Activated CD4-positive, alpha-beta T cell treated with anti-CD3 and anti-CD28 coated beads for 36 hours (primary cell): ENCODE measurements at regions not wholly inside any gene's neighbourhood (a gene's known extent, or its start where the extent isn't known, plus 50 kb on each side); places are given as distances from the start of the nearest gene placed in this dataset.
"Not testable (repeated sequence)": the region's sequence is repeated elsewhere in the genome, so short reads cannot be mapped to it uniquely, and the experiment has no call there.

Source experiments
- ATAC-seq: fragments of 200-7000 bp; cut with Tn5 transposase; one replicate; pipeline ENCODE4 v1.10.0; 2021; ENCODE audit warnings: mild to moderate bottlenecking, moderate library complexity
- CTCF ChIA-PET: fragments of 350-600 bp; sonication (Branson Sonifier 250); formaldehyde crosslinking; loops from one replicate; lab custom pipeline; 2021; ENCODE audit warnings: antibody characterized with exemption; lab: Charles Lee
- POLR2A ChIA-PET: fragments of 350-600 bp; sonication (Branson Sonifier 250); formaldehyde crosslinking; loops from one replicate; lab custom pipeline; 2021; ENCODE audit warnings: antibody characterized with exemption, inconsistent platforms; lab: Charles Lee
- DNase-seq: peaks from one replicate; pipeline ENCODE4 v3.0.0-alpha.2; 2020
- H3K27ac Mint-ChIP-seq: one replicate; pipeline ENCODE4 v1.8.0; 2021; ENCODE audit warnings: mixed read lengths
- H3K27me3 Mint-ChIP-seq: one replicate; pipeline ENCODE4 v1.8.0; 2021; ENCODE audit warnings: mixed read lengths
- H3K36me3 Mint-ChIP-seq: one replicate; pipeline ENCODE4 v1.8.0; 2021; ENCODE audit warnings: low read depth, mixed read lengths
- H3K4me1 Mint-ChIP-seq: one replicate; pipeline ENCODE4 v1.8.0; 2021; ENCODE audit warnings: mixed read lengths
- H3K4me3 Mint-ChIP-seq: one replicate; pipeline ENCODE4 v1.8.0; 2021; ENCODE audit warnings: mild to moderate bottlenecking, moderate library complexity, mixed read lengths
- H3K9me3 Mint-ChIP-seq: one replicate; pipeline ENCODE4 v1.8.0; 2021; ENCODE audit warnings: low read depth, mixed read lengths
- intact Hi-C, 2 experiments: fragments of 100-400 bp; cut with DNase I in 1 of 2; cut with micrococcal nuclease in 1 of 2; formaldehyde crosslinking; loops; one replicate each; pipeline versions ENCODE4 v1.14.2 to v1.15.1; 2022 to 2024; cut with DNase I, micrococcal nuclease

GRCh38 chr6:43932259-43933147 is 162.5 kb downstream of the VEGFA start:
- Mint-ChIP-seq H3K4me3 (no peak overlapping the region), H3K4me1 (peaks cover 4% of the 10 kb centered on the region), H3K36me3 (no peaks in the 10 kb centered on the region), H3K27me3 (no peaks in the 10 kb centered on the region), H3K27ac (no peak overlapping the region), H3K9me3 (no peaks in the 10 kb centered on the region)
- ATAC-seq (no peak), DNase-seq (no peak)
- CTCF ChIA-PET = no interaction called here
- intact Hi-C loops = no loop called here
- POLR2A ChIA-PET = no interaction called here

- Mint-ChIP-seq H3K27me3 (no peaks in the 10 kb centered on the region), H3K27ac (no peak overlapping the region), H3K4me3 (no peak overlapping the region), H3K9me3 (no peaks in the 10 kb centered on the region), H3K4me1 (peaks cover 15% of the 10 kb centered on the region), H3K36me3 (no peaks in the 10 kb centered on the region)
- DNase-seq (no peak), ATAC-seq (no peak)
- intact Hi-C loops = no loop called here
- CTCF ChIA-PET = interaction anchor here (0.7 kb wide), 2 partner anchors 161 to 231 kb away, joined by 3 read pairs; partner anchors contain the start of gene VEGFA
- POLR2A ChIA-PET = no interaction called here
Observed at GRCh38 chr6:43931201-43931600, 161.2 kb downstream of the VEGFA start.

GRCh38 chr6:43930440-43931154 is 160.6 kb downstream of the VEGFA start:
- no peak for DNase-seq
- Mint-ChIP-seq H3K36me3 (no peaks in the 10 kb centered on the region), H3K9me3 (no peaks in the 10 kb centered on the region), H3K27me3 (no peaks in the 10 kb centered on the region), H3K4me3 (no peak overlapping the region), H3K27ac (no peak overlapping the region), H3K4me1 (peaks cover 16% of the 10 kb centered on the region)
- ChIA-PET POLR2A (no interaction called here), CTCF (interaction anchor here (0.6 to 0.7 kb wide), 3 partner anchors 160 to 1176 kb away, joined by 3 read pairs; partner anchors contain the start of gene VEGFA)
- ATAC-seq = no peak
- intact Hi-C loops = no loop called here

GRCh38 chr6:43929511-43929910 is 159.5 kb downstream of the VEGFA start:
- Mint-ChIP-seq H3K27me3 (no peaks in the 10 kb centered on the region), H3K4me3 (no peak overlapping the region), H3K36me3 (no peaks in the 10 kb centered on the region), H3K9me3 (no peaks in the 10 kb centered on the region), H3K4me1 (peaks cover 22% of the 10 kb centered on the region), H3K27ac (no peak overlapping the region)
- CTCF ChIA-PET = interaction anchor here (0.6 kb wide), 1 partner anchor 366 kb away, joined by 3 read pairs; no protein-coding TSS in a partner anchor
- DNase-seq (no peak), ATAC-seq (no peak)
- POLR2A ChIA-PET = no interaction called here
- intact Hi-C loops = no loop called here

- intact Hi-C loops = no loop called here
- Mint-ChIP-seq H3K27me3 (no peaks in the 10 kb centered on the region), H3K4me3 (no peak overlapping the region), H3K27ac (peak overlapping the region; percentile 9), H3K4me1 (peaks cover 38% of the 10 kb centered on the region), H3K36me3 (no peaks in the 10 kb centered on the region), H3K9me3 (no peaks in the 10 kb centered on the region)
- DNase-seq = no peak
- CTCF ChIA-PET = interaction anchor here (0.5 kb wide), 1 partner anchor 132 kb away, joined by 4 read pairs; no protein-coding TSS in a partner anchor
- POLR2A ChIA-PET = no interaction called here
- ATAC-seq = no peak
Observed at GRCh38 chr6:43927532-43928210, 157.7 kb downstream of the VEGFA start.

- CTCF ChIA-PET = interaction anchor here (0.6 kb wide), 1 partner anchor 152 kb away, joined by 3 read pairs; no protein-coding TSS in a partner anchor
- peaks cover 38% of the 10 kb centered on the region for H3K4me1 Mint-ChIP-seq
- intact Hi-C loops = no loop called here
- POLR2A ChIA-PET = interaction anchor here (0.7 kb wide), 1 partner anchor 701 kb away, joined by 5 read pairs; no protein-coding TSS in a partner anchor
- peak overlapping the region; percentile 72 for H3K27ac Mint-ChIP-seq
- H3K36me3 Mint-ChIP-seq = no peaks in the 10 kb centered on the region
- H3K4me3 Mint-ChIP-seq = no peak overlapping the region
- DNase-seq = peak; percentile 57
- H3K27me3 Mint-ChIP-seq = no peaks in the 10 kb centered on the region
- H3K9me3 Mint-ChIP-seq = no peaks in the 10 kb centered on the region
- ATAC-seq = peak; percentile 21
Observed at GRCh38 chr6:43926634-43927531, 156.9 kb downstream of the VEGFA start.

- ATAC-seq, H3K36me3 Mint-ChIP-seq, H3K27ac Mint-ChIP-seq, H3K4me3 Mint-ChIP-seq, intact Hi-C loops, H3K9me3 Mint-ChIP-seq, DNase-seq, H3K27me3 Mint-ChIP-seq: not testable (repeated sequence)
- peaks cover 38% of the 10 kb centered on the region for H3K4me1 Mint-ChIP-seq
- ChIA-PET POLR2A (interaction anchor here (0.6 kb wide), 2 partner anchors 12 to 297 kb away, joined by 3 read pairs; partner anchors contain the start of gene GTPBP2), CTCF (interaction anchor here (0.6 kb wide), 2 partner anchors 13 to 40 kb away, joined by 4 read pairs; no protein-coding TSS in a partner anchor)
Observed at GRCh38 chr6:43925636-43926139, 155.7 kb downstream of the VEGFA start.

- Mint-ChIP-seq H3K27me3 (no peaks in the 10 kb centered on the region), H3K9me3 (no peaks in the 10 kb centered on the region), H3K36me3 (no peaks in the 10 kb centered on the region), H3K4me3 (no peak overlapping the region), H3K4me1 (peaks cover 38% of the 10 kb centered on the region), H3K27ac (no peak overlapping the region)
- intact Hi-C loops = no loop called here
- CTCF ChIA-PET = interaction anchor here (0.6 to 1.0 kb wide), 2 partner anchors 21 to 156 kb away, joined by 4 to 5 read pairs; no protein-coding TSS in a partner anchor
- POLR2A ChIA-PET = no interaction called here
- peak; percentile 82 for ATAC-seq
- DNase-seq = peak; percentile 80
Observed at GRCh38 chr6:43924222-43924702, 154.3 kb downstream of the VEGFA start.

- intact Hi-C loops = no loop called here
- POLR2A ChIA-PET = no interaction called here
- peak; percentile 40 for ATAC-seq
Observed at GRCh38 chr6:43923376-43924221, 153.6 kb downstream of the VEGFA start.

More at GRCh38 chr6:43923376-43924221, 153.6 kb downstream of the VEGFA start:
- H3K27ac Mint-ChIP-seq = no peak overlapping the region
- no peak overlapping the region for H3K4me3 Mint-ChIP-seq
- CTCF ChIA-PET = interaction anchor here (1.0 kb wide), 1 partner anchor 20 kb away, joined by 4 read pairs; no protein-coding TSS in a partner anchor
- DNase-seq = peak; percentile 34
- H3K27me3 Mint-ChIP-seq = no peaks in the 10 kb centered on the region
- no peaks in the 10 kb centered on the region for H3K9me3 Mint-ChIP-seq
- no peaks in the 10 kb centered on the region for H3K36me3 Mint-ChIP-seq
- peaks cover 38% of the 10 kb centered on the region for H3K4me1 Mint-ChIP-seq
